Uterus (tissue), 2 donors: ENCODE measurements at regions not wholly inside any gene's neighbourhood (a gene's known extent, or its start where the extent isn't known, plus 50 kb on each side); places are given as distances from the start of the nearest gene placed in this dataset.

Experiments
- POLR2A ChIP-seq, 2 donors: fragments of 450-650 bp; IDR thresholded peaks; one replicate each; pipeline ENCODE4 v1.6.1; 2016; ENCODE audit warnings: antibody characterized with exemption in 2 of 2, mild to moderate bottlenecking in 1 of 2, moderate library complexity in 1 of 2
- TF ChIP-seq, protein P1 (sequence below), 4 experiments: fragments of 200-600 bp in 2 of 4; fragments of 450-650 bp in 2 of 4; sonication (generic) in 2 of 4; IDR thresholded peaks; one replicate each; pipeline ENCODE4 v1.5.1; 2016 to 2019; ENCODE audit warnings: antibody characterized with exemption in 4 of 4, mild to moderate bottlenecking in 2 of 4, moderate library complexity in 1 of 4

DNA sequence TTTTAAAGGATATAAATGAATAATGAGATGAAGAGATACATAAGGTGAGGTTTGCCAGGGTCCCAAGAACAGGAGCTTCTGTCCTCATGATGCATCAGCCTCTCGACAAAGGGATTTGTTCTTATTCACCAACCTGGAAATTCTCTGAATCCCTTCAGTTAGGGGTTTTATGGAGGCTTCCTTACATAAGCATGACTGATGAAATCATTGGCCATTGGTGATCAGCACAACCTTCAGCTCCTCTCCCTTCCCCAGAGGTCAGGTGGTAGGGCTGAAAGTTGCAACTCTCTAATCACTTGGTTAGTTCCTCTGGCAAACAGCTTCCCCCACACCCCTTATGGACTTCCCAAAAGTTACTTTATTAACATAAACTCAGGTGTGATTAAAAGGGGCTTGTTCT lies 222.0 kb downstream of the SPRY1 start:
- TF ChIP-seq, protein P1, sequence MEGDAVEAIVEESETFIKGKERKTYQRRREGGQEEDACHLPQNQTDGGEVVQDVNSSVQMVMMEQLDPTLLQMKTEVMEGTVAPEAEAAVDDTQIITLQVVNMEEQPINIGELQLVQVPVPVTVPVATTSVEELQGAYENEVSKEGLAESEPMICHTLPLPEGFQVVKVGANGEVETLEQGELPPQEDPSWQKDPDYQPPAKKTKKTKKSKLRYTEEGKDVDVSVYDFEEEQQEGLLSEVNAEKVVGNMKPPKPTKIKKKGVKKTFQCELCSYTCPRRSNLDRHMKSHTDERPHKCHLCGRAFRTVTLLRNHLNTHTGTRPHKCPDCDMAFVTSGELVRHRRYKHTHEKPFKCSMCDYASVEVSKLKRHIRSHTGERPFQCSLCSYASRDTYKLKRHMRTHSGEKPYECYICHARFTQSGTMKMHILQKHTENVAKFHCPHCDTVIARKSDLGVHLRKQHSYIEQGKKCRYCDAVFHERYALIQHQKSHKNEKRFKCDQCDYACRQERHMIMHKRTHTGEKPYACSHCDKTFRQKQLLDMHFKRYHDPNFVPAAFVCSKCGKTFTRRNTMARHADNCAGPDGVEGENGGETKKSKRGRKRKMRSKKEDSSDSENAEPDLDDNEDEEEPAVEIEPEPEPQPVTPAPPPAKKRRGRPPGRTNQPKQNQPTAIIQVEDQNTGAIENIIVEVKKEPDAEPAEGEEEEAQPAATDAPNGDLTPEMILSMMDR (IDR thresholded peaks at IDR 0.05), result no peak
- TF ChIP-seq POLR2A (IDR thresholded peaks at IDR 0.05), result no peak
